GM13976 (cell line): ENCODE measurements at regions not wholly inside any gene's neighbourhood (a gene's known extent, or its start where the extent isn't known, plus 50 kb on each side); places are given as distances from the start of the nearest gene placed in this dataset.

ENCODE experiments used
- DNase-seq: peaks from one replicate; pipeline ENCODE4 v3.0.0; 2012; ENCODE audit warnings: low spot score
- CTCF ChIP-seq: IDR thresholded peaks from 2 replicates; pipeline ENCODE4 v1.5.1; 2012; ENCODE audit warnings: borderline replicate concordance, mild to moderate bottlenecking; ENCODE audit not compliant: insufficient read depth; ENCODE audit errors: extremely low read depth, missing control alignments, control extremely low read depth
- in situ Hi-C: fragments of 300-500 bp; cut with MboI; formaldehyde crosslinking; loops from one replicate; pipeline ENCODE4 v1.12.0; 2022; ENCODE audit warnings: low sequenced_read_pairs, mixed read lengths, inconsistent platforms; ENCODE audit not compliant: unreplicated experiment

GRCh38 chrX:78455901-78456300 is 128.5 kb upstream of the CYSLTR1 start:
- no peak for TF ChIP-seq CTCF

DNA sequence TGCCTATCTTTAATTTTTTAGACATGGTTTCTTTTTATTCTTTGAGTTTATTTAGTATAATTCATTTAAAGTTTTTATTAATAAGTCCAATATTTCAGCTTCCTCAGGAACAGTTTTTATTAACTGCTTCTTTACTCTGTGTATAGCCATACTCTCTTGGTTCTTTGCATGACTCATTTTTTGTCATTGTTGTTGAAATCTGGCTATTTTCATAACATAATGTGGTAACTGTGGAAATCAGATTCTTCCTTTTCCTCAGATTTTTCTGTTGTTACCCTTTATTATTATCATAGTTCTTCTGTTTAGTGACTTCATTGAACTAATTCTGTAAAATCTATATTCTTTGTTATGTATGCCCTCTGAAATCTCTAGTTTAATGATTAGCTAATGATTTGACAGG is 124.9 kb upstream of the CYSLTR1 start:
- in situ Hi-C loops = no loop called here
- no peak for DNase-seq

More at GRCh38 chrX:78455901-78456300, 128.5 kb upstream of the CYSLTR1 start:
- in situ Hi-C loops = no loop called here
- DNase-seq = no peak

DNA sequence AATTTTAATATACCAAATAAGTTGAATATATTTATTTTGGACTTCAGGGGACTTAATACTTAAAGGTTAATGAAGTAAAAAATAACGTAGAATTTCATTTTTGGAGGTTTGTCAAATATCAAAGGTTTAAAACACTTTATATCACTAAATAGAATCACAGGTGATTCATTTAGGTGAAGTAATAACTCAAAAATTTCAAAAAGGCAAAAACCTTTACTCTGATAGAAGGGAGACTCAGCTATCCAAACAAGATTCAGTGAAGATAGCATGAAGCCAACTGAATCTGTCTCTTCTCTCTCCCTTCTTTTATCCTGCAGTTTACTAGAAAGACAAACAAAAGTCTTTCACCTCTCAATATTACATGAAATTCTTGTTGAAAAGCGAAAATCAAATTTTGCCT is 110.2 kb upstream of the CYSLTR1 start:
- in situ Hi-C loops = no loop called here
- DNase-seq = no peak
- no peak for TF ChIP-seq CTCF

More for the DNA sequence above, 124.9 kb upstream of the CYSLTR1 start:
- TF ChIP-seq CTCF = no peak

GRCh38 chrX:78429172-78429571 is 101.8 kb upstream of the CYSLTR1 start:
- in situ Hi-C loops = no loop called here
- DNase-seq = no peak
- no peak for TF ChIP-seq CTCF

- TF ChIP-seq CTCF = no peak
- in situ Hi-C loops = no loop called here
- no peak for DNase-seq
Observed at GRCh38 chrX:78388663-78389062, 61.3 kb upstream of the CYSLTR1 start.

DNA sequence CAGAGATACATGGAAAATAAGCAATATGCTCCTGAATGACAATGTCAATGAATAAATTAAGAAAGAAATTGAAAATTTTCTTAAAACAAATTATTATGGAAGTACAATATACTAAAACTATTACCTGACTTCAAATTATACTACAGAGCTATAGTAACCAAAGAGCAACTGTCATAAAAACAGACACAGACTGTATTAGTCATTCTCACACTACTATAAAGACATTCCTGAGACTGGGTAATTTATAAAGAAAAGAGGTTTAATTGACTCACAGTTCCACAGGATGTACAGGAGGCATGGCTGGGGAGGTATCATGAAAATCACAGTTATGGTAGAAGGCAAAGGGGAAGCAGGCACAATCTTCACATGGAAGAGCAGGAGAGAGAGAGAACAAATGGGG is 60.0 kb upstream of the CYSLTR1 start:
- DNase-seq = no peak
- in situ Hi-C loops = no loop called here
- TF ChIP-seq CTCF = no peak

- in situ Hi-C loops = no loop called here
- no peak for DNase-seq
- TF ChIP-seq CTCF = no peak
Observed at GRCh38 chrX:78384486-78384885, 57.1 kb upstream of the CYSLTR1 start.
